ENCODE measurements at regions not wholly inside any gene's neighbourhood (a gene's known extent, or its start where the extent isn't known, plus 50 kb on each side); places are given as distances from the start of the nearest gene placed in this dataset.

GRCh38 chr6:166244353-166245045 is 63.7 kb downstream of the PRR18 start:
- TF ChIP-seq CTCF (IDR thresholded peaks at IDR 0.05; ENCODE audit: poor library complexity) (no peak), EZH2phosphoT487 (IDR thresholded peaks at IDR 0.05; ENCODE audit: low read depth, severe bottlenecking, unreplicated experiment) (no peak)
